RKO (cell line): ENCODE measurements at regions not wholly inside any gene's neighbourhood (a gene's known extent, or its start where the extent isn't known, plus 50 kb on each side); places are given as distances from the start of the nearest gene placed in this dataset.
"Not testable (repeated sequence)": the region's sequence is repeated elsewhere in the genome, so short reads cannot be mapped to it uniquely, and the experiment has no call there.

ENCODE experiments used
- DNase-seq: peaks from one replicate; pipeline ENCODE4 v3.0.0-alpha.2; 2016; ENCODE audit warnings: low spot score

- DNase-seq: not testable (repeated sequence)
Observed at GRCh38 chrX:46223499-46223898, 321.7 kb downstream of the ZNF674 start.

- DNase-seq: no peak
Observed at GRCh38 chrX:46220822-46221221, 324.4 kb downstream of the ZNF674 start.

GRCh38 chrX:46218373-46218772 is 326.8 kb downstream of the ZNF674 start:
- DNase-seq: no peak

GRCh38 chrX:46216406-46216805 is 328.8 kb downstream of the ZNF674 start:
- DNase-seq: no peak

GRCh38 chrX:46211079-46211478 is 334.1 kb downstream of the ZNF674 start:
- DNase-seq: no peak

GRCh38 chrX:46209768-46210167 is 335.5 kb downstream of the ZNF674 start:
- DNase-seq: no peak

- DNase-seq: no peak
Observed at GRCh38 chrX:46209037-46209436, 336.2 kb downstream of the ZNF674 start.

GRCh38 chrX:46208225-46208854 is 336.9 kb downstream of the ZNF674 start:
- peak; percentile 2 for DNase-seq

- DNase-seq: no peak
Observed at GRCh38 chrX:46204721-46205422, 340.3 kb downstream of the ZNF674 start.

GRCh38 chrX:46202733-46203514 is 342.3 kb downstream of the ZNF674 start:
- DNase-seq: no peak

- DNase-seq: no peak
Observed at GRCh38 chrX:46200413-46200812, 344.8 kb downstream of the ZNF674 start.

GRCh38 chrX:46198858-46199257 is 346.4 kb downstream of the ZNF674 start:
- no peak for DNase-seq

GRCh38 chrX:46186811-46187106 is 358.5 kb downstream of the ZNF674 start:
- not testable (repeated sequence) for DNase-seq

- no peak for DNase-seq
Observed at GRCh38 chrX:46185923-46186810, 359.1 kb downstream of the ZNF674 start.

- DNase-seq: no peak
Observed at GRCh38 chrX:46184749-46185148, 360.5 kb downstream of the ZNF674 start.

- no peak for DNase-seq
Observed at GRCh38 chrX:46180258-46180687, 364.9 kb downstream of the ZNF674 start.

- no peak for DNase-seq
Observed at GRCh38 chrX:46179748-46180147, 365.5 kb downstream of the ZNF674 start.

- no peak for DNase-seq
Observed at GRCh38 chrX:46178763-46179162, 366.5 kb downstream of the ZNF674 start.

GRCh38 chrX:46173159-46173558 is 372.1 kb downstream of the ZNF674 start:
- DNase-seq: no peak

GRCh38 chrX:46171457-46171856 is 373.8 kb downstream of the ZNF674 start:
- DNase-seq: not testable (repeated sequence)

GRCh38 chrX:46169808-46170207 is 375.4 kb downstream of the ZNF674 start:
- no peak for DNase-seq

- DNase-seq: no peak
Observed at GRCh38 chrX:46168254-46168653, 377.0 kb downstream of the ZNF674 start.
